Psoas muscle (tissue), 7 donors: ENCODE measurements at regions not wholly inside any gene's neighbourhood (a gene's known extent, or its start where the extent isn't known, plus 50 kb on each side); places are given as distances from the start of the nearest gene placed in this dataset.
A peak's percentile ranks its signal among the peaks of the same experiment; 100 is the strongest.

Experiments
- ATAC-seq, 4 donors: fragments of 200-7000 bp; cut with Tn5 transposase; one replicate each; pipeline ENCODE4 v1.9.1; 2020; ENCODE audit warnings: moderate library complexity in 3 of 4, mild to moderate bottlenecking in 2 of 4
- DNase-seq, 2 donors: peaks; one replicate each; pipeline ENCODE4 v3.0.0-alpha.2; 2020
- H3K27ac ChIP-seq: fragments of 200-600 bp; one replicate; pipeline ENCODE4 v1.8.0; 2022
- H3K27me3 ChIP-seq, 3 donors: fragments of 200-600 bp in 1 of 3; one replicate each; pipeline versions ENCODE4 v1.6.1 to v1.8.0; 2013 to 2022; ENCODE audit warnings: low read length in 2 of 3, mild to moderate bottlenecking in 2 of 3, moderate library complexity in 1 of 3; ENCODE audit not compliant: insufficient read depth in 3 of 3
- H3K36me3 ChIP-seq, 2 donors: fragments of 200-600 bp in 1 of 2; one replicate each; pipeline versions ENCODE4 v1.6.1 to v1.8.0; 2013 to 2022; ENCODE audit warnings: low read depth in 1 of 2, mild to moderate bottlenecking in 1 of 2, moderate library complexity in 1 of 2; ENCODE audit not compliant: insufficient read depth in 1 of 2
- H3K4me1 ChIP-seq: fragments of 200-600 bp; one replicate; pipeline ENCODE4 v1.8.0; 2022
- H3K4me3 ChIP-seq: fragments of 200-600 bp; one replicate; pipeline ENCODE4 v1.8.0; 2022; ENCODE audit warnings: mild to moderate bottlenecking
- H3K9me3 ChIP-seq: fragments of 200-600 bp; one replicate; pipeline ENCODE4 v1.8.0; 2022
- WGBS, 3 donors: extraction: QIAGEN DNeasy Blood & Tissue Kit; methylation state at CpG; one replicate each; pipeline versions ENCODE4 v1.1.6 to v1.1.7; 2013; 5-methylcytosine and 5-hydroxymethylcytosine counted together
- intact Hi-C, 2 donors: fragments of 100-400 bp; cut with DNase I; formaldehyde crosslinking; loops; one replicate each; pipeline versions ENCODE4 v1.11.0 to v1.14.2; 2022
- TF ChIP-seq, protein P1 (sequence below): fragments of 200-600 bp; IDR thresholded peaks from one replicate; pipeline ENCODE4 v1.8.0; 2022; ENCODE audit warnings: antibody characterized with exemption
- donor health status: healthy with polysubstance abuse.
- donor health status: DM: no; HTN: no; CAD: no; lungs with moderate emphysema.
- donor health status: Bipolar disorder and iron deficiency.
- donor health status: healthy.
- donor health status: DM: yes; HTN: yes; CAD: no.
- donor health status: DM: no; HTN: no; CAD: no.
- donor health status: DM: yes; HTN: yes; CAD: no.

DNA sequence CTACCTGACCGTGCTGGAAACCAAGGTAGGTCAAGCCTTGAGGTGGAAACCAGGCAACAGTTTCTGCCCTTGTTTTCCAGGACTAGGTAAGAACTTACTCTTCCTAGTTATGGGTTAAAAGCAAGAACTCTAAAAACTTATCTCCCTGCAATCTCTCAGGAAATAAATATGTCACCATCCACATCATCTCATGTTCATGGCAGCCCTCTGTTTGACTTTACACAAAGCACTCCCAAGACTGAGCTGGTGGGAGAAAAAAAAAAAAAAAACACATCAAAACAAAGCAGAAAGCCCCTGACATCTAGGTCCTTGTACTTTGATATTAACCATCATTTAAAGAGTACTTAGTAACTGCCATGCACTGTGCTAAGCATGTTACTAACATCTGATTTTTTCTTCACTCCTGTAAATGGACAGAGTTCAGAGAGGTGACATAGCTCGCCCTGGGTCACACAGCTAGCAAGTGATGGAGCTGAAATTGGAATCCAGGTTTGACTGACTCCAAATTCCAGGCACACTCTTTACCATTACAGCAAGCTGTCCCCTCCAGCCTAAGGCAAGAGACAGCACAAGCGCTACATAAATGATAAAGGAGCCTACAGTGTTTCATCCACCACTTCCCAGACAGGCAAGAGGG, 102.8 kb upstream of the NOCT start:
- TF ChIP-seq, protein P1, sequence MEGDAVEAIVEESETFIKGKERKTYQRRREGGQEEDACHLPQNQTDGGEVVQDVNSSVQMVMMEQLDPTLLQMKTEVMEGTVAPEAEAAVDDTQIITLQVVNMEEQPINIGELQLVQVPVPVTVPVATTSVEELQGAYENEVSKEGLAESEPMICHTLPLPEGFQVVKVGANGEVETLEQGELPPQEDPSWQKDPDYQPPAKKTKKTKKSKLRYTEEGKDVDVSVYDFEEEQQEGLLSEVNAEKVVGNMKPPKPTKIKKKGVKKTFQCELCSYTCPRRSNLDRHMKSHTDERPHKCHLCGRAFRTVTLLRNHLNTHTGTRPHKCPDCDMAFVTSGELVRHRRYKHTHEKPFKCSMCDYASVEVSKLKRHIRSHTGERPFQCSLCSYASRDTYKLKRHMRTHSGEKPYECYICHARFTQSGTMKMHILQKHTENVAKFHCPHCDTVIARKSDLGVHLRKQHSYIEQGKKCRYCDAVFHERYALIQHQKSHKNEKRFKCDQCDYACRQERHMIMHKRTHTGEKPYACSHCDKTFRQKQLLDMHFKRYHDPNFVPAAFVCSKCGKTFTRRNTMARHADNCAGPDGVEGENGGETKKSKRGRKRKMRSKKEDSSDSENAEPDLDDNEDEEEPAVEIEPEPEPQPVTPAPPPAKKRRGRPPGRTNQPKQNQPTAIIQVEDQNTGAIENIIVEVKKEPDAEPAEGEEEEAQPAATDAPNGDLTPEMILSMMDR: no peak
- H3K4me1 ChIP-seq: peaks cover 4% of the 10 kb centered on the region
- intact Hi-C loops: no loop called here
- DNase-seq: no peak
- ATAC-seq: no peak
- no peak overlapping the region for H3K4me3 ChIP-seq
- 73 to 78% (median 75%) methylated on average over 3 of the region's 3 CpGs for WGBS, 3 donors
- no peak overlapping the region for H3K27ac ChIP-seq
- H3K9me3 ChIP-seq: no peaks in the 10 kb centered on the region
- H3K27me3 ChIP-seq: no peaks in the 10 kb centered on the region
- no peaks in the 10 kb centered on the region for H3K36me3 ChIP-seq

DNA sequence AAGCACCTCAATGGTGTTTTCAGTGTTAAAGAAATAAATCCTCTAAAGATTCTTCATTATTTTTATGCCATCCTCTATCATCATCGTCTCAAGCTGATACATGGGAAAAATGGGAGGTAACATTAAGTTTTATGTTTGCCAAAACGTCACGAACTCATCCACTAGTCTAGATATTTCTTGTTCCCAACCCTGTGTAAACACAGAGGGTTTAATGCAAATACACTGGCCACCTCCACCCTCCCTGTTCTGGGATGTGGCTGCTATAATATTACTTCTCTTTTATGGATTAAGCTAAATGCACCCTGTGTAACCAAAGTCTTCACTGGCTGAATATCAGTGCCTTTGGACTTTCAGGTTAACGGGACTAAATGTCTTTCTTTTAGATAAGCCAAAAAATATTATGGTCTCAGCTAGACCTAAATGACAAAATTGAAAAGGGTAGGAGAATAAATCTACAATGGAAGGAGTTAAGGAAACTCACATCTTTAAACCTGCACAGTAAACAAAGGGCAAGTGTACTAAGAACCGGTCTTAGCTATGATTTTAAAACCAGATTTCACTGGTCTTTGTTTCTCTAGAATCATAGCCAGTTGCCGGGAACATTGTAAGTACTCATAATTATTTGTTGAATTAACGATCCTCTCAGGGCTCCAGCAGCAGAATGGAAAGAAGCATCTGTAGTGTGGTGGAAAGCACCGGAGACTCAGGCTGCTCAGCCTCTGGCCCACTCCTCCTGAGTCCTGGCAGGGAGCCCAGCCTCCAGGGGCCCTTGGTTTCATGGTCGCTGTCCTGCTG, 103.5 kb upstream of the NOCT start:
- no peak for DNase-seq
- Histone ChIP-seq H3K27me3 (no peaks in the 10 kb centered on the region), H3K4me1 (peaks cover 4% of the 10 kb centered on the region), H3K36me3 (no peaks in the 10 kb centered on the region), H3K27ac (no peak overlapping the region), H3K4me3 (no peak overlapping the region), H3K9me3 (no peaks in the 10 kb centered on the region)
- WGBS, 3 donors: 55 to 68% (median 60%) methylated on average over 9 of the region's 9 CpGs
- TF ChIP-seq, protein P1: no peak
- intact Hi-C loops: no loop called here
- no peak for ATAC-seq

DNA sequence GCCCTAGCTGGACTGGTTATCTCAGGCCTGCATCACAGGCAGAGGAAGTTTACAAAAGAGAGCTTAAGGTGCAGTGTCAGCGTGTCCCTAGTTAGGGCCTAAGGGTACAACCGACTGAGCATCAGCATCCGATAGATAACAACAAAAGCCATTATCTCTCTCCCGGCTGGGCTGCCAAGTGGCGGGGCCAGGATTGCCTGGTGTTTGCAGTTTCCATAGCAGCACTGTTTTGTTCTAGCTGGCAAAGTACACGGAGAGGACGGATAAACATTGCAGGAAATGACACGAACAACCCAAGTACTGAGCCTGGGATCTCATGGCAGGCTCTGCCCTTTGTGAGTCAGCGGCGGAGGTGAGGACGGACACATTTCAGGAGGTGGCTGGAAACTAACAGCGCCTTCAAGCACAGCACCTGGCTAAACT, 104.7 kb upstream of the NOCT start:
- intact Hi-C loops: no loop called here
- Histone ChIP-seq H3K4me1 (peaks cover 4% of the 10 kb centered on the region), H3K36me3 (no peaks in the 10 kb centered on the region), H3K27me3 (no peaks in the 10 kb centered on the region), H3K27ac (no peak overlapping the region), H3K4me3 (no peak overlapping the region), H3K9me3 (no peaks in the 10 kb centered on the region)
- DNase-seq (peak; percentile 56 to 75), ATAC-seq (peak; percentile 68 to 92 (median 81))
- WGBS, 3 donors: 10 to 16% (median 14%) methylated on average over 12 of the region's 12 CpGs
- TF ChIP-seq, protein P1: no peak

DNA sequence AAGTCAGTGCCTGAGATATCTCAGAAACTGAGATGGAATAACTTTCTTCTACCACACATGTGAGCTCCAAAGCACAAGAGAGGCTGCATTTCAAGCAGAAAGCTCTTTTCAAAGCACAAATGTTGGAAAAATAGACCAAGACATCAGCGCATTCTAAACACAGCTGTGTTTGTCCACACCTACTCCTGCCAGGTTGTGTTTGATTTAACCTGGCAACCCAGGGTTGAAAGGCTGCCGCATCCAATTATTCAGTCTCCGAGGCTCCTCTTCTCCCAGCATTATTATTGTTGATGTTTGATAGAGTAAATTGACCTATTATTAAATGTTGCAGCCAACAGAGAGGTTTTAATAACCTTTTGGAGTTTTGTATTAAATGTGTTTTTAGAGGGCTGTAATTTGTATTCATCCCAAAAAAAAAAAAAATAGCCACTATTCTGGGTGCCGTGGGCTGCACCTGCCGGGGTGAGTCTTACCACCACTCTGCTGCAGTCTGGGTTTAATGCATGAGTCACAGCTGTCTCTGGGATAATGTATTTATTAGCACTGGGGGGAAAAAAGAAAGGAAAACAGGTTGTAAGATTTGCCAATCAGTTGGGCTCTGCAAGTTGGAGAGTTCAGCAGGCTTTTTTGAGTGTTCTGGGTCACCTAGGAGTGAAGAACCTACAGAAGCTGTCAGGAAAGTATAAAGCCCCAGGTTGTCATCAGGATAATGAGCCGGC, 105.2 kb upstream of the NOCT start:
- H3K4me3 ChIP-seq: no peak overlapping the region
- no peaks in the 10 kb centered on the region for H3K9me3 ChIP-seq
- H3K36me3 ChIP-seq: no peaks in the 10 kb centered on the region
- WGBS, 3 donors: 47 to 65% (median 53%) methylated on average over 6 of the region's 6 CpGs
- no peak for DNase-seq
- ATAC-seq: peak in 2 of 4 donors; percentile 27 to 30
- no peaks in the 10 kb centered on the region for H3K4me1 ChIP-seq
- H3K27me3 ChIP-seq: no peaks in the 10 kb centered on the region
- no peak overlapping the region for H3K27ac ChIP-seq
- intact Hi-C loops: no loop called here
- TF ChIP-seq, protein P1: no peak
